HG03342 (cell line): ENCODE measurements at regions not wholly inside any gene's neighbourhood (a gene's known extent, or its start where the extent isn't known, plus 50 kb on each side); places are given as distances from the start of the nearest gene placed in this dataset.
A peak's percentile ranks its signal among the peaks of the same experiment; 100 is the strongest.

ENCODE experiments used
- ATAC-seq: cut with Tn5 transposase; IDR thresholded peaks from one replicate; pipeline ENCODE4 v1.9.1; 2021; ENCODE audit warnings: mild to moderate bottlenecking, moderate library complexity; ENCODE audit not compliant: unreplicated experiment

GRCh38 chr9:89554307-89555035, 50.3 kb upstream of the GADD45G start:
- no peak for ATAC-seq

GRCh38 chr9:89553451-89554010, 51.3 kb upstream of the GADD45G start:
- no peak for ATAC-seq

- ATAC-seq: no peak
Measured at GRCh38 chr9:89550346-89550927, 52.5 kb upstream of the SEMA4D start.

GRCh38 chr9:89549031-89549644, 51.2 kb upstream of the SEMA4D start:
- ATAC-seq: peak; percentile 95

GRCh38 chr9:89548071-89548638, 50.2 kb upstream of the SEMA4D start:
- ATAC-seq: no peak
